SH-SY5Y (cell line): ENCODE measurements at regions not wholly inside any gene's neighbourhood (a gene's known extent, or its start where the extent isn't known, plus 50 kb on each side); places are given as distances from the start of the nearest gene placed in this dataset.

Experiments used
- GATA2 ChIP-seq: IDR thresholded peaks from 2 replicates; pipeline ENCODE4 v1.6.1; 2011; ENCODE audit warnings: mild to moderate bottlenecking, low read depth, low read length
- GATA3 ChIP-seq: IDR thresholded peaks from 2 replicates; pipeline ENCODE4 v1.6.1; 2011; ENCODE audit warnings: low read depth, mild to moderate bottlenecking, low read length, moderate library complexity

DNA sequence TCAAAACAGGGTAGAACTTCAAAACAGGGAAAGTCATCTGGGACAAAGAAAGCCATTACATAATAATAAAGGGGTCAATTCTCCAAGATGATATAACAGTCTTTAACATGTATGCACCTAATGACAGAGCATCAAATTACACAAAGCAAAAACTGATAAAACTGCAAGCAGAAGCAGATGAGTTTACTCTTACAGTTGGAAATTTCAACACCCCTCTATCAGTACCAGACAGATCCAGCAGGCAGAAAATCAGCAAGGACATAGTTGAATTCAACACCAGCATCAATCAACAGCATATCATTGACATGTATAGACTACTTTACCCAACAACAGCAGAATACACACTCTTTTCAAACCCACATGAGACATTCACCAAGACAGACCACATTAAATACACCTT is 233.0 kb upstream of the NEBL start:
- TF ChIP-seq GATA2 (no peak), GATA3 (no peak)
